CD4-positive, alpha-beta T cell treated with Interleukin-12 subunit alpha and Interleukin-12 subunit beta, for 1 hour (primary cell): ENCODE measurements at regions not wholly inside any gene's neighbourhood (a gene's known extent, or its start where the extent isn't known, plus 50 kb on each side); places are given as distances from the start of the nearest gene placed in this dataset.
"Not testable (repeated sequence)": the region's sequence is repeated elsewhere in the genome, so short reads cannot be mapped to it uniquely, and the experiment has no call there.

Experiments
- DNase-seq: peaks from one replicate; pipeline ENCODE4 v3.0.0-alpha.2; 2020

DNA sequence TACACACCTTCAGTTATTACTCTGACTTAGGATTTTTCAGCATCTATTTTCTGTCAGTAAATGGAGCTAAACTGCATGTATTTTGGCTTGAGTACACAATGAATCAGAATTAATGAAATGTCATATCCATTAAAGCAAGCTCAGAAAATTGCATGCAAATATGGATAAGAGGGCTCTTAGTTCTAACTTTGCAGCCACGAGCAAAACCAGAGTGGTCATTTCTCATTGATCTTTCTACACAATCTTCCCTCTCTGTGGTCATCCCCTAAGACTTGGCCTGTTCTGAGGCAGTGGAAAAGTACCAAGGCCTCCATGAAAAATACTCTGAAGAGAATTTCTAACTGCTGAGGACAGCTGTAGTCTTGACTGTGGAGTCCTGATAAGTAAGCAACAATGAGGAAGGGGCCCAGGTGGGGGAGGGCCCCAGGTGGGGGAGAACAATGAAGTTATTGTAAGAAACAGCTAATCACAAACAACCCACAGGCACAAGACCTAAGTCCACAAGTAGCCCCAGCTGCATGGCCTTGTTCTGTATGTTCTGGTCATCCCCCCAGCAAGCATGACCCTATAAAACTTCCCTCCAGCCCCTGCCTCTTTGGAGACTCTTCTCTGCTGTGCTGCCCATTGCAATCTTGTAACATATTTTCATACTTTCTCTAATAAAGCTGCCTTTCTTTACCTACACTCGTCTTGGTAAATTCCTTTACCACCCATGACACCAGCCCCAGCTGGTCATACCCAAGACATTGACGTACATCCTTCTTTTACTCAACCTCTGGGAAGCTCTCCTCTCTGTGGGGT lies 230.3 kb downstream of the TDRD15 start:
- no peak for DNase-seq

DNA sequence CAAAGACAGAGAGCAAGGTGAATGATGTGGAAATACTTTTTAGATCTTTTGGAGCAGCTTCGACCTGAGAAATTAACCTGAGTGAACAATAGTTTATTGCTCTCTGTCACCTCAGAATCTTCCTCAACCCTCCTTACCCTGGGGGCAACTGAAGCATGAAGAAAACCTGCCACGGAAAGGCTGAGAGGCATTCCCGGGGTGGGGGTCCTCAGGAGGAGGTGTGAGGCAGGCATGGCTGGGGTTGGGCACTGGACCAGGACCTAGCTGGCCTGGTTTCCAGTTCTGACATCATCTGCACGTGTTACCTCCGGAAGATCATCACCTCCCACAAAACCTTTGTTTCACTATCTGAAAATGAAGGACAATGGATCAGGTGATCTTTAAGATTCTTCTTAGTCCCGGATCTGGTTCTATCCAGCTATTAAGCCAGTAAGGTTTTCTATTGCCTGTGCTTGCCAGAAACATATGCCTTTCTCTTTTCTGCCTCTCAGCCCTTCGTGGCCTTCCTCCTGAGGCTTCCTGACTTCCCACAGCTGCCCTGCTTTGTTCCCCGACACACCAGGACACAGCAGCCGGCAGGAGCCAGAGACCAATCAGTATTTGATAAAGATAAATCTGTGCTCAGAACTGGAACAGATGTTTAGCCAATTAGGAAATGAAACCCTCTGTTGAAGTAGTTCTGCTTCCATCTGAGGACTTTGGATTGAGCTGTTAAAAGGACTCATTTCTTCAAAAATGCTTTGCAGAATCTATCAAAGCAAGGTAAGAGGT lies 232.5 kb downstream of the TDRD15 start:
- no peak for DNase-seq

DNA sequence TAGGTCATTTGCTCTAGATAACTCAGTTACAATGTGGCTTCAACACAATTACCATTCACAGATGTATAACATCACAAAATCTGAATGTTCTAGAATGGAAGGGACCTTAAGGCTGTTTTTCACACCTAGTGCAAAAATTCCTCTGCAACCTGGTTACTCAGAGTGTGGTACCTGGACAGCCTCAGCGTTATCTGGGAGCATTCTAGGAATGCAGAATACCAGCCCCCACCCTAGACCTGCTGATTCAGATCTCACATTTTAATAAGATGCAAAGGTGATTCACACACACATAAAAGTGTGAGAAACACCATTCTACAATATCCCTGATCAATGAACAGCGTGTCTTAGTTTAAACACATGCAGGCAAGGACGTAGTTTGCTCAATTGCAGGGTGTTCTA lies 233.1 kb downstream of the TDRD15 start:
- no peak for DNase-seq

GRCh38 chr2:21358976-21359375 lies 235.2 kb downstream of the TDRD15 start:
- no peak for DNase-seq

DNA sequence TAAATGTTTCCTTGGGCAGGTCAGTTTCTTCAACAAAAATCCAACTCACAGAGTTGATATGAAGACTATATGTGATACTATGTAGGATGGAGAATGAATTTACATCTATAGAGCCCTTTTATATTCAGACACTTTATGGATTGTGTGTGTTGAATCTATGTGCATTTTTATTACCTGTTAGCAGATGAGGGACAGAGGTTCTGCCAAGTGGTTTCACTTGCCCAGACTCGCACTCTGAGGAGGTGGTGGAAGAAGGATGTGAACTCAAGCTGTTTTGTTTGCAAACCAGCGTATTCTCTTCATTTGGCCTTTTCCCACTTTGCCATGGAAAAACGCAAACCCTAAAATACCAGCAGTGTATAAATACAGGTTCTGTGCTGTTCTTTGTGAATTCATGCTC lies 237.6 kb downstream of the TDRD15 start:
- DNase-seq: no peak

GRCh38 chr2:21361957-21362486 lies 238.3 kb downstream of the TDRD15 start:
- DNase-seq: no peak

DNA sequence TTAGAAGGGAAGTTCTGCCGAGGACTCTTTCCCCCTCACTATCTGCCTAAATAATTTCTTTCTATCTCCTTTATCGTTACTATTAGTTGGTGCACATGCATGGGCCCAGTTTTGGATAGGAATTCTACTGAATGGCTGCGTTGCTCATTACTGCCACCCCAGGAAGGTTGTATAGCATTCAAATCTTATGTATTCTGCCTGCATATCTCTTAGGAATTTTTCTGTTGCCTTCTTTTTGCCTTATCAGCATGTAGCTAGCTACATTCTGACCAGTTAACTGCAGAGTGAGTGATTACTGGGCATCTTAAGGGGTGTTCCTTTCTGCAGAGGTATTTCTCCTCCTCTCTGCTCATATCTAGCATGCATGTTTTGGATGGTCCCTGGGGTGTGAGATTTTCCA lies 239.6 kb downstream of the TDRD15 start:
- DNase-seq: no peak

DNA sequence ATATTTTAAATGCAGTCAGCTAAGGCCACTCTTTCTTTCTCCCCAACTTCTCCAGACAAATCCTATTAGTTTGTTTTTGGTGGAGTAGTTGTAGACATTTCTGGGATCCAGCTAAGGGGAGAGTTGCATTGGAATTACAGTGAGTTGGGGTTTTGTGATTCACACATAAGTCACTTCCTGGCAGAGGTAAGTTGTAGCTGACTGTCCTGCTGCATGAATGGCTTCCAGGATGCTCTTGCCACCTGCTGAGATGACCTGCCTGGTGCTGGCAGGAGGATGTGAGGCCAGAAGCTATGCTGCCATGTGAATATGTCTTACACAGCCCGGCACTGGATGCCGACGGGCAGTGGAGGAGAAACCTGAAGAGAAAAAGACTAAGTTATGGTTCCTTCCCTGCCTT lies 243.7 kb downstream of the TDRD15 start:
- no peak for DNase-seq

DNA sequence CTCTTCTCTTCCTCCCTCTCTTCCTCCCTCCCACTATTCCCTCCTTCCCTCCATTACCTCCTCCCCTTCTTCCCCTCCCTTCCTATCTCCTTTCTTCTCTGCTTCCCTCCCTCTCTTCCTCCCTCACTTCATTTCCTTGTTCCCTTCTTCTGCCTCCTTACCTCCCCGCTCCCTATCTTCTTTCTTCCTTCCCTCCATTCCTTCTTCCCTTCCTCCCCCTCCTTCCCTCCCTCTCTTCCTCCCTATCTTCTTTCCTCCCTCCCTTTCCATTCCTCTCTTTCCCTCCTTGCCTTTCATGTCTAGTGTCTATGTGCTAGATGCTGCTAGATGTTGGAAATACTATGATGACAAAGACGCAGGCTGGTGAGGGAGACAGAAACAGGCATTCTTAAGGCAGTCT lies 246.0 kb downstream of the TDRD15 start:
- DNase-seq: no peak

- no peak for DNase-seq
These were observed 247.8 kb downstream of the TDRD15 start for GRCh38 chr2:21371499-21372003.

DNA sequence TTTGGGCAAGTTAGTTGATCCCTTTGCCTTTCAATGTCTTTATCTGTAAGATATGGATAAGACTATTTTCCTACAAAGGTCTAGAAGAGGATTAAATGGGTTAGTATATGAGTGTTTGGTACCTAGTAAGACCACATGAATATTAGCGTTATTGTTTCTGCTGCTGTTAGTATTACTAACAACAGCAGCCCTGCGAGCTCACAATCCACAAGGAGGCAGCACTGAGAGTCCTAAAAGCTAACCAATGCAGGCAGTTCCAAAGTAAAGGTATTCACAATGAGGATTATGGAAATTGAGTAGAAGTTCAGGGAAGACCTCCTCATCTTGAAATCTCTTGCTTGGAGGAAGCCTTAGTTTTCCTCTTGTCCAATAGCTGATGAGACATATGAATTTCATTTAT lies 248.9 kb downstream of the TDRD15 start:
- DNase-seq: no peak

GRCh38 chr2:21376864-21377263 lies 253.1 kb downstream of the TDRD15 start:
- DNase-seq: no peak

GRCh38 chr2:21379140-21379539 lies 255.4 kb downstream of the TDRD15 start:
- no peak for DNase-seq

GRCh38 chr2:21379668-21380067 lies 255.9 kb downstream of the TDRD15 start:
- DNase-seq: not testable (repeated sequence)

GRCh38 chr2:21381421-21381820 lies 257.7 kb downstream of the TDRD15 start:
- DNase-seq: no peak

DNA sequence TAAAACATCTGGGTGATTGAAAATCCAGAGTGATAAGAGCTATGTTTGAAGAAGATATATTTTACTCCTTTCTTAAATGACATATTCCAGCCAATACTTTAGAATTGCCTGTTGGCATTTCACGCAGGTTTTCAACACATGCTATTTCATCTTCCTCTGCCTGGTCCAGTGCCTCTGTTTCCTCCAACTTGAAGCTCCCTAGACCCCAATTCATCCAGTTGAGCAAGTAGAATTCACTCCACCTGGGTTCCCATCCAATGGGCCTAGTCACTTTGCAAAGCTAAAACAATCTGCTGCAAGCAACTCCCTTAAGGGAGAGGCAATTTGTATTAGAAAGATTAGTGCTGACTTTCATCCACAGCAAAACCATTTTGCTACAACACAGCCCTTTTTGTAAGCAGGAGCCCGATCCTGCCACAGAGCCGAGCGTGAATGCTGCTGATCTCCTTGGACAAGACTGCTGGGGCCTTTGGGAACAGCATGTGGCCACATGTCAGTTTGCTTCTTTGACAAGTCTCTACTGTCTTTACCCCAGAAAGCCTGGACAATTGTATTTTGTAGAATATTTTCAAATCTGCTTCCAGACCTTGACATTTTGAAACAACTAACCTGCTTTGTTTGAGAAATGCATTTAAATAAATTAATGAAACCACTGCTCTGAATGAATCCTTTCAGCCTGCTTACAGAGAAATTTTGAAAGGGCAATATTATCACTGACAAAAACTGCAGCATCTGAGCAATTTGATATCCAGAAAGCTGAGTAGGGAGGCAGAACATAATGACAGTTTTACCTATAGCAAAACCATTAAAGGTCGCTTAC lies 259.1 kb downstream of the TDRD15 start:
- DNase-seq: no peak

GRCh38 chr2:21386666-21387065 lies 262.9 kb downstream of the TDRD15 start:
- DNase-seq: no peak

DNA sequence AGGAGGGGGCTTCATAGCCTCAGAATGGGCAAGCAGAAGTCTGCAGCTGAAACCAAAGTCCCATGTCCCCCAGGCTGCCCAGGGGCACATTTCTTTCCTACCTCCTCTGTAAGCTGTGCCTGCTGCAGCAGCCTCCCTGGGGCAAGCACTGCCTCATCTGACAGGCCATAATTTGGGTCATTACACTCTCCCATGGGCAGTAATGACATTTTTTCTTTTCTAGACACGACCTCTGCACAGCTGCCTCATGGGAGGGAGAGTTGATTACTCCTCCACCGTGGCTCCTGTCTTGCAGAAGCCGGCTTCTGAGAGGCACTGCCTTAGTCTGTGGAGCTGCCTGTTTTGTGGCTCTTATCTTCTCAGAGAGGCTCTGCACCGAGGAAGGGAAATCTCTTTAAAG lies 268.9 kb downstream of the TDRD15 start:
- DNase-seq: no peak

GRCh38 chr2:21393173-21393572 lies 269.4 kb downstream of the TDRD15 start:
- DNase-seq: no peak

GRCh38 chr2:21395366-21395765 lies 271.6 kb downstream of the TDRD15 start:
- DNase-seq: no peak

DNA sequence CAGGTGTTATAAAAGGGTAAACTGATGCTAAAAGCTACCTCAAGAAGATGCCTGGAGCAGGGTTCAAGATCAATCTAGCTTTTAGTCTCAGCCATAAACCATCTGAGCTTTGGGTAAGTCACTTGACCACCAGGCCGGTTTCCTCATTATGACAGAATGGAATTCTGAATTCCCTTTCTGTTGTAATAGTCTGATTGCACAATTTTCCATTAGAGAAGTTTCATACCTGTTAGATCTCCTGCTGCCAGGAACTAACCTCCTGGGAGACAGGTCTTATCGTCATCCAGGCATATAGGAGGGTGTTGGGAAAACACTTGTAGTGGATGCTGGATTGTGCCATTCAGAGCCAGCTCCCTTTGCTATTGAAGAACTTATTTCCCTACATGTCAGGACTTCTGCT lies 272.5 kb downstream of the TDRD15 start:
- DNase-seq: no peak

DNA sequence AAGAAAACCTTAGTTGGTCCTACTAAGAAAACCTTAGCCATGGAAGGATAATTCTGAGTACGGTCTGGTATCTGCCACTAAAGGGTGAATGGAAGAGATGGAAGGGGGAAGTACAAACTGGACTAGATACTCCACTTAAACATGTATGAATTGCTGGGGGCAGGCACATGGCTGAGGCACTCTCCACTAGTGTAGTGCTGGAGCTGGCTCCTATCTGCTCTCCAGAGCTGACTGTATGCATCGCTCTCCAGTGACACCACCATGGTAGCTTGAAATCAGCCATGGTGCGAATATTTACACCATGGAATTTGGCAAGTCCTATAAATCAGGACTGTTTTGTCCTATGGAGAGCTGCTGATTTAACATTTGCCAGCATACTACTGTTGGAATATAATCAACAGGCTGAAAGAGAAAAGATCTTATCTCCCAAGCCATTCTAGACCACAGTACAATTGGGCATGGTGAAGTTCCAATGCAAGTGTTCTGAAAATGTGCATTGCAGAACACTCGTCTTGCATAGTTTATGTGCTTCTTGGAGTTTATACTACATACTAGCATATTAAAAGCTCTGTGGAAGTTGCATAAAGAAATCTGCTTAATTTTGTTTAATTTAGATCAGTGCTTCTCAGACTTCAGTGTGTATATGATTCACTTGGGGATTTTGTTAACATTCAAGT lies 277.4 kb downstream of the TDRD15 start:
- DNase-seq: no peak
